A673 (cell line): ENCODE measurements at regions not wholly inside any gene's neighbourhood (a gene's known extent, or its start where the extent isn't known, plus 50 kb on each side); places are given as distances from the start of the nearest gene placed in this dataset.

ENCODE experiments used
- EZH2 ChIP-seq: fragments of 200-600 bp; sonication (generic); IDR thresholded peaks from 2 replicates; pipeline ENCODE4 v1.6.1; 2017; ENCODE audit warnings: borderline replicate concordance, low read depth, mild to moderate bottlenecking, mixed read lengths, antibody characterized with exemption, low read length; ENCODE audit not compliant: poor library complexity, severe bottlenecking
- TF ChIP-seq, protein P1 (sequence below): fragments of 300-800, 200-600 bp; sonication (generic); conservative IDR thresholded peaks from 2 replicates; pipeline ENCODE4 v1.5.1; 2017; ENCODE audit warnings: low read depth, mild to moderate bottlenecking, antibody characterized with exemption, low read length, moderate library complexity, mixed read lengths

DNA sequence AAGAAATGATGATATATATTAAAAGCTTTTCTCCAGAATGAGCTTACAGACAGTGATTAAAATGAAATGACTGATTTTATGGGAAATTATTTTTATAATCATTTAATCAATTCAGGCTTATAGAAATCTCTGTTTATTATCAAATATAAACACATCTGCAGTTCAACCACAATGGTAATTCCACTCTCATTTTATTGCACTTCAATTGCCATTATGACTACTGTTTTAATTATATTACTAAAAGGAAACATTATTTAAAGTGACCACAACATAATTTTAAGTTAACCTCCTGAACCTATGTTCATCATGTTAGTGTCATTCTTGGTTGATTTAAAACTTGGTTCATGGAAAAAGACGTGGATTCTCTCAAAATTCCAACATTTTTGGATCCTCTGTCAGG lies 536.3 kb downstream of the SLC6A15 start:
- TF ChIP-seq, protein P1, sequence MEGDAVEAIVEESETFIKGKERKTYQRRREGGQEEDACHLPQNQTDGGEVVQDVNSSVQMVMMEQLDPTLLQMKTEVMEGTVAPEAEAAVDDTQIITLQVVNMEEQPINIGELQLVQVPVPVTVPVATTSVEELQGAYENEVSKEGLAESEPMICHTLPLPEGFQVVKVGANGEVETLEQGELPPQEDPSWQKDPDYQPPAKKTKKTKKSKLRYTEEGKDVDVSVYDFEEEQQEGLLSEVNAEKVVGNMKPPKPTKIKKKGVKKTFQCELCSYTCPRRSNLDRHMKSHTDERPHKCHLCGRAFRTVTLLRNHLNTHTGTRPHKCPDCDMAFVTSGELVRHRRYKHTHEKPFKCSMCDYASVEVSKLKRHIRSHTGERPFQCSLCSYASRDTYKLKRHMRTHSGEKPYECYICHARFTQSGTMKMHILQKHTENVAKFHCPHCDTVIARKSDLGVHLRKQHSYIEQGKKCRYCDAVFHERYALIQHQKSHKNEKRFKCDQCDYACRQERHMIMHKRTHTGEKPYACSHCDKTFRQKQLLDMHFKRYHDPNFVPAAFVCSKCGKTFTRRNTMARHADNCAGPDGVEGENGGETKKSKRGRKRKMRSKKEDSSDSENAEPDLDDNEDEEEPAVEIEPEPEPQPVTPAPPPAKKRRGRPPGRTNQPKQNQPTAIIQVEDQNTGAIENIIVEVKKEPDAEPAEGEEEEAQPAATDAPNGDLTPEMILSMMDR: no peak
- no peak for TF ChIP-seq EZH2
